WTC11 (cell line): ENCODE measurements at regions not wholly inside any gene's neighbourhood (a gene's known extent, or its start where the extent isn't known, plus 50 kb on each side); places are given as distances from the start of the nearest gene placed in this dataset.

Experiments used
- ATAC-seq: fragments of 200-7000 bp; cut with Tn5 transposase; 2 replicates; pipeline ENCODE4 v1.10.0; 2021; ENCODE audit warnings: mild to moderate bottlenecking, moderate library complexity
- CTCF ChIA-PET: fragments of 300-600 bp; sonication (Branson Sonifier 250); formaldehyde crosslinking; loops from one replicate; lab custom pipeline; 2021; ENCODE audit warnings: antibody characterized with exemption; lab: Charles Lee
- POLR2A ChIA-PET: fragments of 350-600 bp; sonication (Branson Sonifier 250); formaldehyde crosslinking; loops from one replicate; lab custom pipeline; 2021; ENCODE audit warnings: antibody characterized with exemption; lab: Charles Lee
- DNase-seq: peaks from one replicate; pipeline ENCODE4 v3.0.0; 2021; ENCODE audit warnings: low spot score
- H3K27ac Mint-ChIP-seq: 2 replicates; pipeline ENCODE4 v1.8.0; 2021; ENCODE audit warnings: mixed read lengths
- H3K27me3 Mint-ChIP-seq: 2 replicates; pipeline ENCODE4 v1.8.0; 2021; ENCODE audit warnings: low read depth, mild to moderate bottlenecking, moderate library complexity, mixed read lengths
- H3K36me3 Mint-ChIP-seq: 2 replicates; pipeline ENCODE4 v1.8.0; 2021; ENCODE audit warnings: mixed read lengths
- H3K4me1 Mint-ChIP-seq: 2 replicates; pipeline ENCODE4 v1.8.0; 2022; ENCODE audit warnings: mixed read lengths
- H3K4me3 Mint-ChIP-seq: 2 replicates; pipeline ENCODE4 v1.8.0; 2021; ENCODE audit warnings: mild to moderate bottlenecking, moderate library complexity, mixed read lengths
- H3K9me3 Mint-ChIP-seq: 2 replicates; pipeline ENCODE4 v1.8.0; 2021; ENCODE audit warnings: mixed read lengths
- ATF1 ChIP-seq: sonication (generic); formaldehyde crosslinking; IDR thresholded peaks from 2 replicates; pipeline ENCODE4 v1.8.1; 2023; ENCODE audit warnings: mild to moderate bottlenecking, moderate library complexity, missing genetic modification reagents
- CDX4 ChIP-seq: fragments of 250-450 bp; sonication (Bioruptor Pico); IDR thresholded peaks from 2 replicates; pipeline ENCODE4 v1.9.0; 2021; ENCODE audit warnings: moderate library complexity, mild to moderate bottlenecking, inconsistent platforms, borderline replicate concordance
- FOXK1 ChIP-seq: sonication (generic); formaldehyde crosslinking; IDR thresholded peaks from 2 replicates; pipeline ENCODE4 v1.8.0; 2022; ENCODE audit warnings: mild to moderate bottlenecking, moderate library complexity, missing genetic modification reagents
- GABPB1 ChIP-seq: sonication (generic); formaldehyde crosslinking; IDR thresholded peaks from 2 replicates; pipeline ENCODE4 v1.8.1; 2023; ENCODE audit warnings: mild to moderate bottlenecking, missing genetic modification reagents
- NFATC4 ChIP-seq: fragments of 250-450 bp; sonication (Bioruptor Pico); IDR thresholded peaks from 2 replicates; pipeline ENCODE4 v1.9.0; 2021; ENCODE audit warnings: mild to moderate bottlenecking
- NFE2L1 ChIP-seq: sonication (generic); formaldehyde crosslinking; IDR thresholded peaks from 2 replicates; pipeline ENCODE4 v1.8.1; 2023; ENCODE audit warnings: missing genetic modification reagents
- NR1H2 ChIP-seq: sonication (generic); formaldehyde crosslinking; IDR thresholded peaks from 2 replicates; pipeline ENCODE4 v1.9.0; 2021; ENCODE audit warnings: mild to moderate bottlenecking, moderate library complexity, missing genetic modification reagents
- RORB ChIP-seq: fragments of 250-450 bp; sonication (Bioruptor Pico); IDR thresholded peaks from 2 replicates; pipeline ENCODE4 v1.9.0; 2021; ENCODE audit warnings: mild to moderate bottlenecking
- SMAD3 ChIP-seq: sonication (generic); formaldehyde crosslinking; IDR thresholded peaks from 2 replicates; pipeline ENCODE4 v1.8.0; 2022; ENCODE audit warnings: missing genetic modification reagents, mild to moderate bottlenecking, borderline replicate concordance
- SP1 ChIP-seq: sonication (generic); formaldehyde crosslinking; conservative IDR thresholded peaks from 2 replicates; pipeline ENCODE4 v1.8.1; 2022; ENCODE audit warnings: missing genetic modification reagents
- TCF7 ChIP-seq: sonication (generic); formaldehyde crosslinking; IDR thresholded peaks from 2 replicates; pipeline ENCODE4 v1.8.0; 2022; ENCODE audit warnings: mild to moderate bottlenecking, low read depth, missing genetic modification reagents, moderate library complexity
- TP53 ChIP-seq: sonication (generic); formaldehyde crosslinking; IDR thresholded peaks from 2 replicates; pipeline ENCODE4 v1.8.1; 2023; ENCODE audit warnings: mild to moderate bottlenecking, missing genetic modification reagents
- ZNF281 ChIP-seq: sonication (generic); formaldehyde crosslinking; IDR thresholded peaks from 2 replicates; pipeline ENCODE4 v1.8.0; 2023; ENCODE audit warnings: mild to moderate bottlenecking, missing genetic modification reagents
- ZNF416 ChIP-seq: fragments of 250-450 bp; sonication (Bioruptor Pico); IDR thresholded peaks from 2 replicates; pipeline ENCODE4 v1.9.0; 2021; ENCODE audit warnings: mild to moderate bottlenecking, inconsistent platforms
- ZNF423 ChIP-seq: fragments of 250-450 bp; sonication (Bioruptor Pico); IDR thresholded peaks from 2 replicates; pipeline ENCODE4 v2.1.2; 2022; ENCODE audit warnings: mild to moderate bottlenecking, moderate library complexity
- TF ChIP-seq, protein P1 (sequence below): sonication (generic); formaldehyde crosslinking; IDR thresholded peaks from 2 replicates; pipeline ENCODE4 v1.8.0; 2023; ENCODE audit warnings: missing genetic modification reagents, mild to moderate bottlenecking, borderline replicate concordance
- TF ChIP-seq, protein P2 (sequence below): sonication (generic); formaldehyde crosslinking; IDR thresholded peaks from 2 replicates; pipeline ENCODE4 v1.8.1; 2023; ENCODE audit warnings: mild to moderate bottlenecking, moderate library complexity, missing genetic modification reagents
- TF ChIP-seq, protein P3 (sequence below): sonication (generic); formaldehyde crosslinking; IDR thresholded peaks from 2 replicates; pipeline ENCODE4 v1.8.0; 2022; ENCODE audit warnings: mild to moderate bottlenecking, missing genetic modification reagents

DNA sequence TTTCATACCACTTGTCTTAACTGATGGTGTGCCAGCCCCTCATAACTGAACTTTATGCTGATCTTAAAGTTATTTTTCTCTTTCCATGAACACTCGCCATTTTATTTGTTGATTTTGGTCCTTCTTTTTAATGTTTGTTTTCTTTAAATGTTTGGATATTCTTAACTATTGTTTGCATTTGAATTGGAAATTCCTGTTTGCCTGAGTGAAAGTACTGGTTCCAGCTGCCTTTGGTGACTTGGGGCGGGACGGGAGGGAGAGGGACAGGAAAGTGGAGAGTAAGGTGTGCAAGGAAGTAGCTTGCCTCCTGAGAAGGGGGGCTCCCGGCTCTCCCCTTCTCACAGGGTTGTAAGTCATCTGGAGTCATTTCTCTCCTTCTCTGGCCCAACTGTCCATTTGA lies 287.1 kb upstream of the PPP2R3A start:
- POLR2A ChIA-PET = interaction anchor here (0.6 kb wide), 1 partner anchor 655 kb away, joined by 3 read pairs; no protein-coding TSS in a partner anchor
- Mint-ChIP-seq H3K27ac (peak overlapping the region; percentile 78; the same call in 1 of the 2 replicates), H3K27me3 (no peaks in the 10 kb centered on the region; the same call in 1 of the 2 replicates), H3K36me3 (peaks cover 7% of the 10 kb centered on the region), H3K4me3 (no peak overlapping the region), H3K9me3 (peaks cover 39% of the 10 kb centered on the region), H3K4me1 (peaks cover 10% of the 10 kb centered on the region)
- CTCF ChIA-PET = interaction anchor here (1.0 kb wide), 1 partner anchor 22 kb away, joined by 3 read pairs; no protein-coding TSS in a partner anchor
- ATAC-seq (no peak), DNase-seq (no peak)
- TF ChIP-seq ZNF416 = no peak
- no peak for TF ChIP-seq NFATC4 (CRISPR knock-in tag)

- H3K27ac Mint-ChIP-seq = no peak overlapping the region
- ChIA-PET CTCF (no interaction called here), POLR2A (interaction anchor here (0.7 kb wide), 1 partner anchor 28 kb away, joined by 3 read pairs; no protein-coding TSS in a partner anchor)
- H3K9me3 Mint-ChIP-seq = peaks cover 8% of the 10 kb centered on the region
- no peak for DNase-seq
- H3K27me3 Mint-ChIP-seq = no peaks in the 10 kb centered on the region
- no peaks in the 10 kb centered on the region for H3K4me1 Mint-ChIP-seq
- H3K36me3 Mint-ChIP-seq = no peaks in the 10 kb centered on the region
- TF ChIP-seq ZNF281 (no peak), CDX4 (CRISPR knock-in tag) (no peak), GABPB1 (CRISPR knock-in tag) (no peak), SP1 (CRISPR knock-in tag) (no peak), NR1H2 (CRISPR knock-in tag) (no peak), ZNF423 (CRISPR knock-in tag) (no peak), SMAD3 (CRISPR knock-in tag) (no peak), NFE2L1 (CRISPR knock-in tag) (no peak), FOXK1 (no peak), ATF1 (CRISPR knock-in tag) (no peak), TP53 (CRISPR knock-in tag) (no peak), RORB (CRISPR knock-in tag) (no peak), TCF7 (CRISPR knock-in tag) (no peak)
- TF ChIP-seq, protein P1, sequence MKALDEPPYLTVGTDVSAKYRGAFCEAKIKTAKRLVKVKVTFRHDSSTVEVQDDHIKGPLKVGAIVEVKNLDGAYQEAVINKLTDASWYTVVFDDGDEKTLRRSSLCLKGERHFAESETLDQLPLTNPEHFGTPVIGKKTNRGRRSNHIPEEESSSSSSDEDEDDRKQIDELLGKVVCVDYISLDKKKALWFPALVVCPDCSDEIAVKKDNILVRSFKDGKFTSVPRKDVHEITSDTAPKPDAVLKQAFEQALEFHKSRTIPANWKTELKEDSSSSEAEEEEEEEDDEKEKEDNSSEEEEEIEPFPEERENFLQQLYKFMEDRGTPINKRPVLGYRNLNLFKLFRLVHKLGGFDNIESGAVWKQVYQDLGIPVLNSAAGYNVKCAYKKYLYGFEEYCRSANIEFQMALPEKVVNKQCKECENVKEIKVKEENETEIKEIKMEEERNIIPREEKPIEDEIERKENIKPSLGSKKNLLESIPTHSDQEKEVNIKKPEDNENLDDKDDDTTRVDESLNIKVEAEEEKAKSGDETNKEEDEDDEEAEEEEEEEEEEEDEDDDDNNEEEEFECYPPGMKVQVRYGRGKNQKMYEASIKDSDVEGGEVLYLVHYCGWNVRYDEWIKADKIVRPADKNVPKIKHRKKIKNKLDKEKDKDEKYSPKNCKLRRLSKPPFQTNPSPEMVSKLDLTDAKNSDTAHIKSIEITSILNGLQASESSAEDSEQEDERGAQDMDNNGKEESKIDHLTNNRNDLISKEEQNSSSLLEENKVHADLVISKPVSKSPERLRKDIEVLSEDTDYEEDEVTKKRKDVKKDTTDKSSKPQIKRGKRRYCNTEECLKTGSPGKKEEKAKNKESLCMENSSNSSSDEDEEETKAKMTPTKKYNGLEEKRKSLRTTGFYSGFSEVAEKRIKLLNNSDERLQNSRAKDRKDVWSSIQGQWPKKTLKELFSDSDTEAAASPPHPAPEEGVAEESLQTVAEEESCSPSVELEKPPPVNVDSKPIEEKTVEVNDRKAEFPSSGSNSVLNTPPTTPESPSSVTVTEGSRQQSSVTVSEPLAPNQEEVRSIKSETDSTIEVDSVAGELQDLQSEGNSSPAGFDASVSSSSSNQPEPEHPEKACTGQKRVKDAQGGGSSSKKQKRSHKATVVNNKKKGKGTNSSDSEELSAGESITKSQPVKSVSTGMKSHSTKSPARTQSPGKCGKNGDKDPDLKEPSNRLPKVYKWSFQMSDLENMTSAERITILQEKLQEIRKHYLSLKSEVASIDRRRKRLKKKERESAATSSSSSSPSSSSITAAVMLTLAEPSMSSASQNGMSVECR (CRISPR knock-in tag) = no peak
- TF ChIP-seq, protein P2, sequence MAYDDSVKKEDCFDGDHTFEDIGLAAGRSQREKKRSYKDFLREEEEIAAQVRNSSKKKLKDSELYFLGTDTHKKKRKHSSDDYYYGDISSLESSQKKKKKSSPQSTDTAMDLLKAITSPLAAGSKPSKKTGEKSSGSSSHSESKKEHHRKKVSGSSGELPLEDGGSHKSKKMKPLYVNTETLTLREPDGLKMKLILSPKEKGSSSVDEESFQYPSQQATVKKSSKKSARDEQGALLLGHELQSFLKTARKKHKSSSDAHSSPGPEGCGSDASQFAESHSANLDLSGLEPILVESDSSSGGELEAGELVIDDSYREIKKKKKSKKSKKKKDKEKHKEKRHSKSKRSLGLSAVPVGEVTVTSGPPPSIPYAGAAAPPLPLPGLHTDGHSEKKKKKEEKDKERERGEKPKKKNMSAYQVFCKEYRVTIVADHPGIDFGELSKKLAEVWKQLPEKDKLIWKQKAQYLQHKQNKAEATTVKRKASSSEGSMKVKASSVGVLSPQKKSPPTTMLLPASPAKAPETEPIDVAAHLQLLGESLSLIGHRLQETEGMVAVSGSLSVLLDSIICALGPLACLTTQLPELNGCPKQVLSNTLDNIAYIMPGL (CRISPR knock-in tag) = no peak
- TF ChIP-seq, protein P3, sequence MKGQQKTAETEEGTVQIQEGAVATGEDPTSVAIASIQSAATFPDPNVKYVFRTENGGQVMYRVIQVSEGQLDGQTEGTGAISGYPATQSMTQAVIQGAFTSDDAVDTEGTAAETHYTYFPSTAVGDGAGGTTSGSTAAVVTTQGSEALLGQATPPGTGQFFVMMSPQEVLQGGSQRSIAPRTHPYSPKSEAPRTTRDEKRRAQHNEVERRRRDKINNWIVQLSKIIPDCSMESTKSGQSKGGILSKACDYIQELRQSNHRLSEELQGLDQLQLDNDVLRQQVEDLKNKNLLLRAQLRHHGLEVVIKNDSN (CRISPR knock-in tag) = no peak
- ATAC-seq = no peak
- H3K4me3 Mint-ChIP-seq = no peak overlapping the region
Observed at GRCh38 chr3:135688003-135688402, 277.5 kb upstream of the PPP2R3A start.
